ENCODE measurements at regions not wholly inside any gene's neighbourhood (a gene's known extent, or its start where the extent isn't known, plus 50 kb on each side); places are given as distances from the start of the nearest gene placed in this dataset.

GRCh38 chr22:47687776-47688175 lies 925.3 kb downstream of the TBC1D22A start:
- no peak for DNase-seq

GRCh38 chr22:47687346-47687655 lies 924.9 kb downstream of the TBC1D22A start:
- DNase-seq = no peak

GRCh38 chr22:47686594-47687345 lies 924.3 kb downstream of the TBC1D22A start:
- no peak for DNase-seq

GRCh38 chr22:47681411-47682165 lies 919.1 kb downstream of the TBC1D22A start:
- DNase-seq = no peak

GRCh38 chr22:47678636-47679287 lies 916.3 kb downstream of the TBC1D22A start:
- no peak for DNase-seq

GRCh38 chr22:47678048-47678447 lies 915.6 kb downstream of the TBC1D22A start:
- no peak for DNase-seq

GRCh38 chr22:47676685-47677084 lies 914.2 kb downstream of the TBC1D22A start:
- no peak for DNase-seq

- no peak for DNase-seq
Measured at GRCh38 chr22:47674600-47674999, 912.1 kb downstream of the TBC1D22A start.

GRCh38 chr22:47673557-47673956 lies 911.1 kb downstream of the TBC1D22A start:
- DNase-seq = no peak

GRCh38 chr22:47672526-47672925 lies 910.1 kb downstream of the TBC1D22A start:
- no peak for DNase-seq

GRCh38 chr22:47665151-47665550 lies 902.7 kb downstream of the TBC1D22A start:
- no peak for DNase-seq

- DNase-seq = no peak
Measured at GRCh38 chr22:47663615-47664605, 901.5 kb downstream of the TBC1D22A start.

- no peak for DNase-seq
Measured at GRCh38 chr22:47659467-47660223, 897.2 kb downstream of the TBC1D22A start.

GRCh38 chr22:47658182-47658581 lies 895.7 kb downstream of the TBC1D22A start:
- DNase-seq = no peak

GRCh38 chr22:47657224-47657623 lies 894.8 kb downstream of the TBC1D22A start:
- no peak for DNase-seq

- no peak for DNase-seq
Measured at GRCh38 chr22:47656806-47657205, 894.4 kb downstream of the TBC1D22A start.

GRCh38 chr22:47655930-47656329 lies 893.5 kb downstream of the TBC1D22A start:
- no peak for DNase-seq

- DNase-seq = no peak
Measured at GRCh38 chr22:47654922-47655491, 892.6 kb downstream of the TBC1D22A start.

GRCh38 chr22:47653921-47654320 lies 891.5 kb downstream of the TBC1D22A start:
- DNase-seq = no peak

GRCh38 chr22:47651216-47651987 lies 889.0 kb downstream of the TBC1D22A start:
- no peak for DNase-seq

- no peak for DNase-seq
Measured at GRCh38 chr22:47647720-47648119, 885.3 kb downstream of the TBC1D22A start.
